CD14-positive monocyte (primary cell): ENCODE measurements at regions not wholly inside any gene's neighbourhood (a gene's known extent, or its start where the extent isn't known, plus 50 kb on each side); places are given as distances from the start of the nearest gene placed in this dataset.

Experiments
- DNase-seq, 3 donors: peaks; one replicate each; pipeline ENCODE4 v3.0.0-alpha.2; 2011 to 2022
- H2AFZ ChIP-seq: 2 replicates; pipeline ENCODE4 v1.6.0; 2012; ENCODE audit warnings: mild to moderate bottlenecking, low read depth, low read length, inconsistent platforms; ENCODE audit not compliant: insufficient read depth, poor library complexity, severe bottlenecking
- H3K27ac ChIP-seq, 2 donors: 1 replicate in 1 of 2; 2 replicates in 1 of 2; pipeline ENCODE4 v1.5.1; 2012 to 2013; ENCODE audit warnings: low read length in 2 of 2, control low read depth in 1 of 2, inconsistent platforms in 1 of 2, low read depth in 1 of 2, mild to moderate bottlenecking in 1 of 2
- H3K27me3 ChIP-seq, 2 donors: one replicate each; pipeline versions ENCODE4 v1.6.0 to v1.6.1; 2011 to 2013; ENCODE audit warnings: low read length in 2 of 2; ENCODE audit not compliant: control insufficient read depth in 2 of 2, insufficient read depth in 2 of 2
- H3K36me3 ChIP-seq, 2 donors: replicated peaks in 1 of 2; 1 replicate in 1 of 2; 2 replicates in 1 of 2; pipeline versions ENCODE4 v1.5.1 to v1.6.1; 2012 to 2013; ENCODE audit warnings: low read length in 2 of 2, control low read depth in 1 of 2, inconsistent platforms in 1 of 2, mild to moderate bottlenecking in 1 of 2; ENCODE audit not compliant: insufficient read depth in 2 of 2, control insufficient read depth in 1 of 2
- H3K4me1 ChIP-seq, 2 donors: 1 replicate in 1 of 2; 2 replicates in 1 of 2; pipeline versions ENCODE4 v1.5.1 to v1.6.1; 2012 to 2013; ENCODE audit warnings: low read length in 2 of 2, control low read depth in 1 of 2, inconsistent platforms in 1 of 2, mild to moderate bottlenecking in 1 of 2, moderate library complexity in 1 of 2; ENCODE audit not compliant: insufficient read depth in 2 of 2, control insufficient read depth in 1 of 2
- H3K4me2 ChIP-seq: replicated peaks from 2 replicates; pipeline ENCODE3; 2012; ENCODE audit warnings: low read length, moderate library complexity, mild to moderate bottlenecking; ENCODE audit not compliant: poor library complexity, severe bottlenecking; ENCODE audit errors: extremely low read depth
- H3K4me3 ChIP-seq, 3 experiments: fragments of 200-600 bp in 1 of 3; sonication (generic) in 1 of 3; replicated peaks in 1 of 3; 1 replicate in 2 of 3; 2 replicates in 1 of 3; pipeline ENCODE4 v1.5.1; 2011 to 2013; ENCODE audit warnings: low read length in 3 of 3, mild to moderate bottlenecking in 3 of 3, control low read depth in 2 of 3, low read depth in 2 of 3, inconsistent platforms in 1 of 3, moderate library complexity in 1 of 3
- H3K79me2 ChIP-seq: 2 replicates; pipeline ENCODE4 v1.6.0; 2012; ENCODE audit warnings: mild to moderate bottlenecking, control low read depth, inconsistent platforms, low read length, moderate library complexity; ENCODE audit not compliant: insufficient read depth
- H3K9ac ChIP-seq: 2 replicates; pipeline ENCODE4 v1.6.0; 2017; ENCODE audit warnings: low read length, mild to moderate bottlenecking; ENCODE audit not compliant: insufficient read depth, poor library complexity, severe bottlenecking
- H3K9me3 ChIP-seq, 2 donors: replicated peaks in 1 of 2; 1 replicate in 1 of 2; 2 replicates in 1 of 2; pipeline versions ENCODE4 v1.5.1 to v1.6.1; 2012 to 2013; ENCODE audit warnings: low read length in 2 of 2, control low read depth in 1 of 2; ENCODE audit not compliant: control insufficient read depth in 1 of 2, insufficient read depth in 1 of 2
- H4K20me1 ChIP-seq: 2 replicates; pipeline ENCODE4 v1.6.0; 2012; ENCODE audit warnings: mild to moderate bottlenecking, low read length, control low read depth, moderate library complexity; ENCODE audit not compliant: insufficient read depth
- H3K27ac Mint-ChIP-seq, 7 donors: one replicate each; pipeline ENCODE4 v1.8.0; 2020; ENCODE audit warnings: mild to moderate bottlenecking in 7 of 7, mixed read lengths in 7 of 7, moderate library complexity in 6 of 7, inconsistent platforms in 2 of 7
- H3K27me3 Mint-ChIP-seq, 3 donors: one replicate each; pipeline ENCODE4 v1.8.0; 2021 to 2022; ENCODE audit warnings: low read depth in 3 of 3, mild to moderate bottlenecking in 3 of 3, mixed read lengths in 3 of 3, moderate library complexity in 3 of 3, inconsistent platforms in 1 of 3
- H3K36me3 Mint-ChIP-seq, 2 donors: one replicate each; pipeline ENCODE4 v1.8.0; 2020; ENCODE audit warnings: mixed read lengths in 2 of 2, inconsistent platforms in 1 of 2, mild to moderate bottlenecking in 1 of 2
- H3K4me1 Mint-ChIP-seq: one replicate; pipeline ENCODE4 v1.8.0; 2020; ENCODE audit warnings: mild to moderate bottlenecking, mixed read lengths
- H3K4me3 Mint-ChIP-seq, 2 donors: one replicate each; pipeline ENCODE4 v1.8.0; 2020; ENCODE audit warnings: mild to moderate bottlenecking in 2 of 2, mixed read lengths in 2 of 2, moderate library complexity in 1 of 2
- H3K9me3 Mint-ChIP-seq, 7 donors: one replicate each; pipeline ENCODE4 v1.8.0; 2020 to 2022; ENCODE audit warnings: mixed read lengths in 7 of 7, mild to moderate bottlenecking in 6 of 7, moderate library complexity in 6 of 7, inconsistent platforms in 2 of 7
- CTCF ChIP-seq: fragments of 200-600 bp; IDR thresholded peaks from one replicate; pipeline ENCODE4 v1.8.0; 2022; ENCODE audit warnings: antibody characterized with exemption, mild to moderate bottlenecking
- WGBS: methylation state at CpG from one replicate; pipeline ENCODE4 v1.1.5; 2013; ENCODE audit warnings: missing lambda C conversion rate; ENCODE audit not compliant: insufficient coverage; 5-methylcytosine and 5-hydroxymethylcytosine counted together
- intact Hi-C, 2 donors: fragments of 100-400 bp; cut with micrococcal nuclease; formaldehyde crosslinking; loops; one replicate each; pipeline versions ENCODE4 v1.15.0 to v1.15.1; 2023

GRCh38 chr16:80103463-80103862, 437.3 kb upstream of the DYNLRB2 start:
- 100% methylated on average over 2 of the region's 7 CpGs for WGBS
- Mint-ChIP-seq H3K4me1 (no peaks in the 10 kb centered on the region), H3K27me3 (peaks cover 0 to 4% (median 3%) of the 10 kb centered on the region in 3 donors), H3K4me3 (no peak overlapping the region), H3K9me3 (peaks cover 0 to 3% (median 0%) of the 10 kb centered on the region in 7 donors), H3K36me3 (no peaks in the 10 kb centered on the region), H3K27ac (no peak overlapping the region)
- Histone ChIP-seq H3K4me1 (no peaks in the 10 kb centered on the region), H3K27ac (no peak overlapping the region), H3K9ac (no peak overlapping the region), H3K36me3 (no peaks in the 10 kb centered on the region), H3K4me2 (no peak overlapping the region), H4K20me1 (no peaks in the 10 kb centered on the region), H3K9me3 (no peaks in the 10 kb centered on the region), H3K27me3 (no peaks in the 10 kb centered on the region), H3K4me3 (no peak overlapping the region), H2AFZ (no peak overlapping the region), H3K79me2 (no peaks in the 10 kb centered on the region)
- DNase-seq = no peak
- intact Hi-C loops = no loop called here
- no peak for TF ChIP-seq CTCF

GRCh38 chr16:80100846-80101451, 439.8 kb upstream of the DYNLRB2 start:
- intact Hi-C loops = no loop called here
- no peaks in the 10 kb centered on the region for H3K4me1 Mint-ChIP-seq
- H3K36me3 Mint-ChIP-seq = no peaks in the 10 kb centered on the region
- peaks cover 0 to 4% (median 3%) of the 10 kb centered on the region in 7 donors for H3K9me3 Mint-ChIP-seq
- no peak overlapping the region for H3K9ac ChIP-seq
- no peaks in the 10 kb centered on the region for H3K4me1 ChIP-seq
- no peaks in the 10 kb centered on the region for H4K20me1 ChIP-seq
- no peaks in the 10 kb centered on the region for H3K27me3 ChIP-seq
- H3K9me3 ChIP-seq = no peaks in the 10 kb centered on the region
- peaks cover 0 to 4% (median 3%) of the 10 kb centered on the region in 3 donors for H3K27me3 Mint-ChIP-seq
- no peak overlapping the region for H2AFZ ChIP-seq
- no peak overlapping the region for H3K27ac Mint-ChIP-seq
- H3K4me3 ChIP-seq = no peak overlapping the region
- H3K4me2 ChIP-seq = no peak overlapping the region
- H3K36me3 ChIP-seq = no peaks in the 10 kb centered on the region
- no peak for DNase-seq
- H3K4me3 Mint-ChIP-seq = no peak overlapping the region
- no peaks in the 10 kb centered on the region for H3K79me2 ChIP-seq
- no peak overlapping the region for H3K27ac ChIP-seq
- no peak for TF ChIP-seq CTCF
